ENCODE measurements at regions not wholly inside any gene's neighbourhood (a gene's known extent, or its start where the extent isn't known, plus 50 kb on each side); places are given as distances from the start of the nearest gene placed in this dataset.

GRCh38 chr11:134768463-134768862, 356.4 kb upstream of the B3GAT1 start:
- TF ChIP-seq, protein P1, sequence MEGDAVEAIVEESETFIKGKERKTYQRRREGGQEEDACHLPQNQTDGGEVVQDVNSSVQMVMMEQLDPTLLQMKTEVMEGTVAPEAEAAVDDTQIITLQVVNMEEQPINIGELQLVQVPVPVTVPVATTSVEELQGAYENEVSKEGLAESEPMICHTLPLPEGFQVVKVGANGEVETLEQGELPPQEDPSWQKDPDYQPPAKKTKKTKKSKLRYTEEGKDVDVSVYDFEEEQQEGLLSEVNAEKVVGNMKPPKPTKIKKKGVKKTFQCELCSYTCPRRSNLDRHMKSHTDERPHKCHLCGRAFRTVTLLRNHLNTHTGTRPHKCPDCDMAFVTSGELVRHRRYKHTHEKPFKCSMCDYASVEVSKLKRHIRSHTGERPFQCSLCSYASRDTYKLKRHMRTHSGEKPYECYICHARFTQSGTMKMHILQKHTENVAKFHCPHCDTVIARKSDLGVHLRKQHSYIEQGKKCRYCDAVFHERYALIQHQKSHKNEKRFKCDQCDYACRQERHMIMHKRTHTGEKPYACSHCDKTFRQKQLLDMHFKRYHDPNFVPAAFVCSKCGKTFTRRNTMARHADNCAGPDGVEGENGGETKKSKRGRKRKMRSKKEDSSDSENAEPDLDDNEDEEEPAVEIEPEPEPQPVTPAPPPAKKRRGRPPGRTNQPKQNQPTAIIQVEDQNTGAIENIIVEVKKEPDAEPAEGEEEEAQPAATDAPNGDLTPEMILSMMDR (conservative IDR thresholded peaks at IDR 0.05 in 1 of 2, IDR thresholded peaks at IDR 0.05 in 1 of 2; ENCODE audit: low read depth in 1 of 2, low read length in 2 of 2), result no peak
- TF ChIP-seq EZH2 (IDR thresholded peaks at IDR 0.05; ENCODE audit: low read length, missing control alignments), result no peak
